Activated naive CD8-positive, alpha-beta T cell treated with anti-CD3 and anti-CD28 coated beads, Interleukin-2, amount 10 ng/mL, durations not matched to agents 7 days and 5 days (primary cell): ENCODE measurements at regions not wholly inside any gene's neighbourhood (a gene's known extent, or its start where the extent isn't known, plus 50 kb on each side); places are given as distances from the start of the nearest gene placed in this dataset.

ENCODE experiments used
- ATAC-seq: fragments of 150-1000 bp; cut with Tn5 transposase; one replicate; pipeline ENCODE4 v1.10.0; 2021; ENCODE audit warnings: low read depth, moderate library complexity
- POLR2A ChIA-PET: fragments of 350-600 bp; sonication (Branson Sonifier 250); formaldehyde crosslinking; loops from one replicate; lab custom pipeline; 2021; ENCODE audit warnings: antibody characterized with exemption; lab: Charles Lee
- DNase-seq: peaks from one replicate; pipeline ENCODE4 v3.0.0; 2021
- H3K27ac Mint-ChIP-seq: one replicate; pipeline ENCODE4 v1.8.0; 2022; ENCODE audit warnings: mild to moderate bottlenecking, mixed read lengths
- H3K27me3 Mint-ChIP-seq: one replicate; pipeline ENCODE4 v1.8.0; 2022; ENCODE audit warnings: mild to moderate bottlenecking, moderate library complexity, mixed read lengths
- H3K36me3 Mint-ChIP-seq: one replicate; pipeline ENCODE4 v1.8.0; 2021; ENCODE audit warnings: mild to moderate bottlenecking, mixed read lengths
- H3K4me1 Mint-ChIP-seq: one replicate; pipeline ENCODE4 v1.8.0; 2021; ENCODE audit warnings: mixed read lengths
- H3K4me3 Mint-ChIP-seq: one replicate; pipeline ENCODE4 v1.8.0; 2022; ENCODE audit warnings: mild to moderate bottlenecking, moderate library complexity, mixed read lengths
- H3K9me3 Mint-ChIP-seq: one replicate; pipeline ENCODE4 v1.8.0; 2021; ENCODE audit warnings: mixed read lengths

- no peaks in the 10 kb centered on the region for H3K36me3 Mint-ChIP-seq
- POLR2A ChIA-PET, result no interaction called here
- H3K27ac Mint-ChIP-seq, result no peak overlapping the region
- no peak overlapping the region for H3K4me3 Mint-ChIP-seq
- H3K9me3 Mint-ChIP-seq, result peaks cover 5% of the 10 kb centered on the region
- H3K4me1 Mint-ChIP-seq, result no peaks in the 10 kb centered on the region
- no peak for DNase-seq
- no peaks in the 10 kb centered on the region for H3K27me3 Mint-ChIP-seq
- no peak for ATAC-seq
Observed at GRCh38 chr20:55704458-55704857, 300.9 kb downstream of the CBLN4 start.

GRCh38 chr20:55701467-55701866, 303.9 kb downstream of the CBLN4 start:
- Mint-ChIP-seq H3K4me3 (no peak overlapping the region), H3K36me3 (no peaks in the 10 kb centered on the region), H3K27me3 (no peaks in the 10 kb centered on the region), H3K9me3 (peaks cover 2% of the 10 kb centered on the region), H3K27ac (no peak overlapping the region), H3K4me1 (no peaks in the 10 kb centered on the region)
- POLR2A ChIA-PET, result no interaction called here
- ATAC-seq (no peak), DNase-seq (no peak)

GRCh38 chr20:55696520-55696919, 308.8 kb downstream of the CBLN4 start:
- peaks cover 4% of the 10 kb centered on the region for H3K9me3 Mint-ChIP-seq
- DNase-seq (no peak), ATAC-seq (no peak)
- H3K36me3 Mint-ChIP-seq, result no peaks in the 10 kb centered on the region
- H3K27me3 Mint-ChIP-seq, result no peaks in the 10 kb centered on the region
- no peaks in the 10 kb centered on the region for H3K4me1 Mint-ChIP-seq
- H3K4me3 Mint-ChIP-seq, result no peak overlapping the region
- no peak overlapping the region for H3K27ac Mint-ChIP-seq
- POLR2A ChIA-PET, result no interaction called here

DNA sequence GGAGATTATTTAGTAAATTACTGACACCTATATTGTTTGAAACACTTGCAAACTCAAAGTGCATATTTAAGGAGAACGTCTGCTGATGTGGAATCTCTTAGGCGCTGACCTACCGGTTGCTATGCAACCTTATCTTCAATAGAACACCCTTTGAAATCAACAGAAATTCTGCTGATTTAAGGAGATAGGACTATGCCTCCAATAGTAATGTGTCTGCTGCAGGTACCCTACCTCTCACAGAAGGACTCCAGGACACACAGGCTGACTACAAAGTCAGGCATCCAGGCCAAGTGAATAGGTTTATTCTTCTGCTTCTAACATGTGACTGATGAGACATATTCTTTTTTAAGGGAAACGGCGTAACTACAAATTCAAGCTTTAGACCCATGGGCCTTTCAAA, 311.7 kb downstream of the CBLN4 start:
- no peak overlapping the region for H3K4me3 Mint-ChIP-seq
- no peak overlapping the region for H3K27ac Mint-ChIP-seq
- peaks cover 4% of the 10 kb centered on the region for H3K9me3 Mint-ChIP-seq
- H3K36me3 Mint-ChIP-seq, result no peaks in the 10 kb centered on the region
- DNase-seq, result no peak
- no peak for ATAC-seq
- no peaks in the 10 kb centered on the region for H3K27me3 Mint-ChIP-seq
- H3K4me1 Mint-ChIP-seq, result no peaks in the 10 kb centered on the region
- POLR2A ChIA-PET, result no interaction called here

DNA sequence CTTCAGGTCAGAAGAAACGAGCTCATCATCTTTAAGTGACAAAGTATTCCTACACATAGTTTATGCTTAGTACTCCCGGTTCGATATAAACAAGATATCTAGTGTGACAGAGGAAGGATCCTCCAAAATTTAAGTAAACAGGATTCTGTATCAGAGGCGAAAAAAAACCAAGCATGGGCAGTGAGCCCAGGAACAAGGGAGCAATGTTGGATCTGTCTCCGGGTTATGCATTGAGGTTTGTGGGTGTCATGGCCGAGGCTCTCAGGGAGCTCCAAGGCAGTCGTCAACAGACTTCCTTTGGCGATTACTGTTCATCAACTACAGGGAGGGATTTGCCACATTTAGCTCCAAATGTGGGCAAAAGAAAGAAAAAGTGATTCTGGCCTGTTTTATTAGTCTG, 319.5 kb downstream of the CBLN4 start:
- no peak overlapping the region for H3K4me3 Mint-ChIP-seq
- DNase-seq (no peak), ATAC-seq (no peak)
- H3K9me3 Mint-ChIP-seq, result peaks cover 5% of the 10 kb centered on the region
- H3K27me3 Mint-ChIP-seq, result no peaks in the 10 kb centered on the region
- no peaks in the 10 kb centered on the region for H3K4me1 Mint-ChIP-seq
- H3K36me3 Mint-ChIP-seq, result no peaks in the 10 kb centered on the region
- H3K27ac Mint-ChIP-seq, result no peak overlapping the region
- POLR2A ChIA-PET, result no interaction called here

- Mint-ChIP-seq H3K9me3 (peaks cover 5% of the 10 kb centered on the region), H3K27ac (no peak overlapping the region), H3K27me3 (no peaks in the 10 kb centered on the region), H3K36me3 (no peaks in the 10 kb centered on the region), H3K4me3 (no peak overlapping the region), H3K4me1 (no peaks in the 10 kb centered on the region)
- ATAC-seq, result no peak
- no peak for DNase-seq
- POLR2A ChIA-PET, result no interaction called here
Observed at GRCh38 chr20:55685425-55685824, 319.9 kb downstream of the CBLN4 start.

GRCh38 chr20:55684578-55684977, 320.7 kb downstream of the CBLN4 start:
- Mint-ChIP-seq H3K36me3 (no peaks in the 10 kb centered on the region), H3K27ac (no peak overlapping the region), H3K4me3 (no peak overlapping the region), H3K9me3 (peaks cover 5% of the 10 kb centered on the region), H3K27me3 (no peaks in the 10 kb centered on the region), H3K4me1 (no peaks in the 10 kb centered on the region)
- POLR2A ChIA-PET, result no interaction called here
- ATAC-seq (no peak), DNase-seq (no peak)

- H3K27ac Mint-ChIP-seq, result no peak overlapping the region
- no peaks in the 10 kb centered on the region for H3K27me3 Mint-ChIP-seq
- DNase-seq (no peak), ATAC-seq (no peak)
- POLR2A ChIA-PET, result no interaction called here
- H3K4me1 Mint-ChIP-seq, result no peaks in the 10 kb centered on the region
- H3K4me3 Mint-ChIP-seq, result no peak overlapping the region
- H3K9me3 Mint-ChIP-seq, result no peaks in the 10 kb centered on the region
- no peaks in the 10 kb centered on the region for H3K36me3 Mint-ChIP-seq
Observed at GRCh38 chr20:55678970-55679667, 326.2 kb downstream of the CBLN4 start.

GRCh38 chr20:55678126-55678525, 327.2 kb downstream of the CBLN4 start:
- no peaks in the 10 kb centered on the region for H3K4me1 Mint-ChIP-seq
- DNase-seq (no peak), ATAC-seq (no peak)

DNA sequence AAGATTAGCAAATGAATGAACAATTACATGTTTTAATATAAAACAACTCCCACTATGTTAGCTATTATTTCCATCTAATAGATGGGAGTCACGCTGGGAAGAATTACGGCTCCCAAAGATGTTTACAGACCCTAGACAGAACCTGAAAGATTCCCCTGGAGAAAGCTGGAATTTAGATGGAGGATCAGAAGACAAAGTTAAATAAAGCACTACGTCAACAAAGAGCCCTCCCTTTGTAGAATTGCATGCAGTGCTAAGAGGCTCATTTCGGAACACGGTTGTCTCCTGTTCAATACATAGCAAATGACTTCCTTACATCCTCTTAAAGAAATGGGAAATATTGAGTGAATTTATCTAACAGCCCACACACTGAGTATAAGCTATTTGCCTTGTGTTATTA, 328.3 kb downstream of the CBLN4 start:
- ATAC-seq, result no peak
- Mint-ChIP-seq H3K9me3 (no peaks in the 10 kb centered on the region), H3K27me3 (no peaks in the 10 kb centered on the region), H3K4me3 (no peak overlapping the region), H3K27ac (no peak overlapping the region), H3K4me1 (no peaks in the 10 kb centered on the region), H3K36me3 (no peaks in the 10 kb centered on the region)
- DNase-seq, result no peak
- POLR2A ChIA-PET, result no interaction called here

More at GRCh38 chr20:55678126-55678525, 327.2 kb downstream of the CBLN4 start:
- no peaks in the 10 kb centered on the region for H3K27me3 Mint-ChIP-seq
- POLR2A ChIA-PET, result no interaction called here
- H3K9me3 Mint-ChIP-seq, result no peaks in the 10 kb centered on the region
- H3K4me3 Mint-ChIP-seq, result no peak overlapping the region
- no peaks in the 10 kb centered on the region for H3K36me3 Mint-ChIP-seq
- no peak overlapping the region for H3K27ac Mint-ChIP-seq

DNA sequence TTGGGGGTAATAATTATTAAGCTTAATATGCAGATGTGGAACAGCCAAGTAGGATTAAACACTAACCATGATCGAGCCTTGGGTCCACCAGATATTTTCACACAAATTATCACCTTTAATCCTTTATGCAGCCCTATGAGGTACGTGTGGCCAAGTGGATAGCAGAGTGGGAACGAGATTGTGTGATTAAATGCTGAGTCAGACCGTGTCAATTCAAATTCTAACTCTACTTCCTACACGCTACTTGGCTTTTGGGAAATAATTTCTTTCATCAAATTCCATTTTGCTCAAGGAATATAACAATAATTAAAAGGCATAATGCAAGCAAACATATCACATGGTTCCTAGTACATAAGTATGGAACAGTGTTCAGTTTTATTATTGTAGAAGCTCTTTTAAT, 329.2 kb downstream of the CBLN4 start:
- no peaks in the 10 kb centered on the region for H3K36me3 Mint-ChIP-seq
- no peak overlapping the region for H3K4me3 Mint-ChIP-seq
- H3K27me3 Mint-ChIP-seq, result no peaks in the 10 kb centered on the region
- no peak for ATAC-seq
- H3K9me3 Mint-ChIP-seq, result peaks cover 1% of the 10 kb centered on the region
- H3K4me1 Mint-ChIP-seq, result no peaks in the 10 kb centered on the region
- DNase-seq, result no peak
- H3K27ac Mint-ChIP-seq, result no peak overlapping the region
- POLR2A ChIA-PET, result no interaction called here

- no peaks in the 10 kb centered on the region for H3K27me3 Mint-ChIP-seq
Observed at GRCh38 chr20:55668631-55669030, 336.7 kb downstream of the CBLN4 start.

GRCh38 chr20:55667955-55668354, 337.4 kb downstream of the CBLN4 start:
- no peak for ATAC-seq
- Mint-ChIP-seq H3K27ac (no peak overlapping the region), H3K36me3 (no peaks in the 10 kb centered on the region), H3K4me3 (no peak overlapping the region), H3K27me3 (no peaks in the 10 kb centered on the region), H3K9me3 (peaks cover 2% of the 10 kb centered on the region), H3K4me1 (no peaks in the 10 kb centered on the region)
- POLR2A ChIA-PET, result no interaction called here
- DNase-seq, result no peak

More at GRCh38 chr20:55668631-55669030, 336.7 kb downstream of the CBLN4 start:
- H3K4me3 Mint-ChIP-seq, result no peak overlapping the region
- ATAC-seq, result no peak
- DNase-seq, result no peak
- H3K27ac Mint-ChIP-seq, result no peak overlapping the region
- H3K9me3 Mint-ChIP-seq, result peaks cover 2% of the 10 kb centered on the region
- POLR2A ChIA-PET, result no interaction called here
- no peaks in the 10 kb centered on the region for H3K4me1 Mint-ChIP-seq
- H3K36me3 Mint-ChIP-seq, result no peaks in the 10 kb centered on the region

GRCh38 chr20:55667024-55667423, 338.3 kb downstream of the CBLN4 start:
- no peak overlapping the region for H3K4me3 Mint-ChIP-seq
- POLR2A ChIA-PET, result no interaction called here
- ATAC-seq (no peak), DNase-seq (no peak)
- H3K27ac Mint-ChIP-seq, result no peak overlapping the region
- H3K27me3 Mint-ChIP-seq, result no peaks in the 10 kb centered on the region
- H3K9me3 Mint-ChIP-seq, result peaks cover 2% of the 10 kb centered on the region
- no peaks in the 10 kb centered on the region for H3K36me3 Mint-ChIP-seq
- no peaks in the 10 kb centered on the region for H3K4me1 Mint-ChIP-seq
